HFFc6 (cell line): ENCODE measurements at regions not wholly inside any gene's neighbourhood (a gene's known extent, or its start where the extent isn't known, plus 50 kb on each side); places are given as distances from the start of the nearest gene placed in this dataset.
"Not testable (repeated sequence)": the region's sequence is repeated elsewhere in the genome, so short reads cannot be mapped to it uniquely, and the experiment has no call there.

Experiments used
- DNase-seq: peaks from one replicate; pipeline ENCODE4 v3.0.0-alpha.2; 2018
- H3K27ac Mint-ChIP-seq: 2 replicates; pipeline ENCODE4 v1.8.0; 2020; ENCODE audit warnings: mild to moderate bottlenecking, mixed read lengths
- H3K27me3 Mint-ChIP-seq: 2 replicates; pipeline ENCODE4 v1.8.0; 2021; ENCODE audit warnings: mild to moderate bottlenecking, moderate library complexity, mixed read lengths; ENCODE audit not compliant: insufficient read depth
- H3K36me3 Mint-ChIP-seq: 2 replicates; pipeline ENCODE4 v1.8.0; 2021; ENCODE audit warnings: low read depth, mixed read lengths
- H3K4me1 Mint-ChIP-seq: 2 replicates; pipeline ENCODE4 v1.8.0; 2020; ENCODE audit warnings: low read depth, mixed read lengths
- H3K4me3 Mint-ChIP-seq: 2 replicates; pipeline ENCODE4 v1.8.0; 2020; ENCODE audit warnings: mild to moderate bottlenecking, moderate library complexity, mixed read lengths
- H3K9me3 Mint-ChIP-seq: 2 replicates; pipeline ENCODE4 v1.8.0; 2020; ENCODE audit warnings: mild to moderate bottlenecking, mixed read lengths
- TF ChIP-seq, protein P1 (sequence below): fragments of 200-600 bp; sonication (generic); IDR thresholded peaks from 2 replicates; pipeline ENCODE4 v1.5.0; 2021; ENCODE audit warnings: antibody characterized with exemption, mild to moderate bottlenecking

DNA sequence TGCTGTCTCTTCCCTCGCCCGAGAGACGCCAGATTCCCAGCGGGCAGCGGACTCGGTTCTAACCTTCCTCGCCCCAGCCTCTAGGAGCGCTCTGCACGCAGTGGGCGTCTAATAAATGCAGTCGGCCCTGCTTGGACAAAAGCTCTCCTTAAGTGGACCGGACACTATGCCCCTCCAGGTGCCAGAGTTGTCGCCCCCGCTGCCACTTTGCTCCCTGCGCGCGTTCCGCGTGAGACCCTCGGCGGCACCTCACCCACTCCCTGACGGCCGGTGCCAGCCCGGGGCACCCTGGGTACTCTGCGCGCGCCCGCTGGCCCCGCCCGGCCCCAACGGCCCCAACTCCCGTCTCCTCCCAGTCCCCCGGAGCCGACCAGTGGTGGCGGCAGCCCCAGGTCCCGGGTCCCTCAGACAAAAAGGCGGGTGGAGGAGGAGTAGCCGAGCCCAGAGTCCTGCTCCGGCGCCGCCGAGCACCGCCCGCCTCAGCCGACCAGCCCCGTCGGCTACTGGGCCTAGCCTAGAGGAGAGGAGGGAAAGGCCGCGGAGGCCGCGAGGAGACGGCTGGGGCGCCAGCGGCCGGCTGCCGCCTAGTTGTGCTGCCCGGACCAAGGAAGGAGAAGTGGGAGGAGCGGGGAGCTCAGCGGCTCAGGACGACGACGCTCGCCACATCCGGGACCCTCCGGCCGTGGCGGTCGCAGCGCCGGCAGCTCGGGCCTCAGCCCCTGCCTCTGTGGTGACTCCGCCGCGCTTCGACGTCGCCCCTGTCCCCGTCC lies 123.0 kb downstream of the GOSR1 start:
- peak overlapping the region; percentile 93 for H3K4me3 Mint-ChIP-seq
- H3K36me3 Mint-ChIP-seq, result no peaks in the 10 kb centered on the region; the same call in 1 of the 2 replicates
- H3K27ac Mint-ChIP-seq, result peak overlapping the region; percentile 81
- DNase-seq, result peak; percentile 62
- TF ChIP-seq, protein P1, sequence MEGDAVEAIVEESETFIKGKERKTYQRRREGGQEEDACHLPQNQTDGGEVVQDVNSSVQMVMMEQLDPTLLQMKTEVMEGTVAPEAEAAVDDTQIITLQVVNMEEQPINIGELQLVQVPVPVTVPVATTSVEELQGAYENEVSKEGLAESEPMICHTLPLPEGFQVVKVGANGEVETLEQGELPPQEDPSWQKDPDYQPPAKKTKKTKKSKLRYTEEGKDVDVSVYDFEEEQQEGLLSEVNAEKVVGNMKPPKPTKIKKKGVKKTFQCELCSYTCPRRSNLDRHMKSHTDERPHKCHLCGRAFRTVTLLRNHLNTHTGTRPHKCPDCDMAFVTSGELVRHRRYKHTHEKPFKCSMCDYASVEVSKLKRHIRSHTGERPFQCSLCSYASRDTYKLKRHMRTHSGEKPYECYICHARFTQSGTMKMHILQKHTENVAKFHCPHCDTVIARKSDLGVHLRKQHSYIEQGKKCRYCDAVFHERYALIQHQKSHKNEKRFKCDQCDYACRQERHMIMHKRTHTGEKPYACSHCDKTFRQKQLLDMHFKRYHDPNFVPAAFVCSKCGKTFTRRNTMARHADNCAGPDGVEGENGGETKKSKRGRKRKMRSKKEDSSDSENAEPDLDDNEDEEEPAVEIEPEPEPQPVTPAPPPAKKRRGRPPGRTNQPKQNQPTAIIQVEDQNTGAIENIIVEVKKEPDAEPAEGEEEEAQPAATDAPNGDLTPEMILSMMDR, result peak; percentile 70
- no peaks in the 10 kb centered on the region; the same call in 1 of the 2 replicates for H3K9me3 Mint-ChIP-seq
- peaks cover 52% of the 10 kb centered on the region for H3K4me1 Mint-ChIP-seq
- H3K27me3 Mint-ChIP-seq, result no peaks in the 10 kb centered on the region

GRCh38 chr17:30599428-30600059 lies 122.3 kb downstream of the GOSR1 start:
- no peaks in the 10 kb centered on the region; the same call in 1 of the 2 replicates for H3K36me3 Mint-ChIP-seq
- no peaks in the 10 kb centered on the region for H3K27me3 Mint-ChIP-seq
- H3K4me3 Mint-ChIP-seq, result peak overlapping the region; percentile 93

DNA sequence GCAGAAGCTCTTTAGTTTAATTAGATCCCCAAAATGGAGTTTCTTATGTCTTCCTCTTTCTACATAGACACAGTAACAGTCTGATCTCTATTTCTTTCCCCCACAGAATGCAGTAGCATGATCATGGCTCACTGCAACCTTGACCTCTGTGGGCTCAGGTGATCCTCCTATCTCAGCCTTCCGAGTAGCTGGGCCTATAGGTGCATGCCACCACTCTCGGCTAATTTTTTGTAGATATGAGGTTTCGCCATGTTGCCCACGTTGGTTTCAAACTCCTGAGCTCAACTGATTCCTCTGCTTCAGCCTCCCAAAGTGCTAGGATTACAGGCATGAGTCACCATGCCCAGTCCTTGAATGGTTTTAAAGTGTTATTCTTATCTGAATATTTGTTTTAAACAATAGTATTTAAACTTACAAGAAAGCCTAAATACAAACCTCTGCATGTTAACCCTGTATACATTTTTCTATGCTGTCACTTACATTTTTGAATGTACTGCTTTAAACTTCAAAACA lies 120.6 kb downstream of the GOSR1 start:
- no peaks in the 10 kb centered on the region; the same call in 1 of the 2 replicates for H3K9me3 Mint-ChIP-seq
- TF ChIP-seq, protein P1, result no peak
- H3K4me3 Mint-ChIP-seq, result peak overlapping the region; percentile 63
- peak overlapping the region; percentile 59; the same call in 1 of the 2 replicates for H3K27ac Mint-ChIP-seq
- no peaks in the 10 kb centered on the region for H3K27me3 Mint-ChIP-seq
- no peak for DNase-seq
- peaks cover 36% of the 10 kb centered on the region for H3K4me1 Mint-ChIP-seq
- H3K36me3 Mint-ChIP-seq, result no peaks in the 10 kb centered on the region; the same call in 1 of the 2 replicates

More at GRCh38 chr17:30599428-30600059, 122.3 kb downstream of the GOSR1 start:
- no peaks in the 10 kb centered on the region; the same call in 1 of the 2 replicates for H3K9me3 Mint-ChIP-seq
- TF ChIP-seq, protein P1, result no peak
- peaks cover 45% of the 10 kb centered on the region for H3K4me1 Mint-ChIP-seq
- DNase-seq, result no peak
- H3K27ac Mint-ChIP-seq, result peak overlapping the region; percentile 81

DNA sequence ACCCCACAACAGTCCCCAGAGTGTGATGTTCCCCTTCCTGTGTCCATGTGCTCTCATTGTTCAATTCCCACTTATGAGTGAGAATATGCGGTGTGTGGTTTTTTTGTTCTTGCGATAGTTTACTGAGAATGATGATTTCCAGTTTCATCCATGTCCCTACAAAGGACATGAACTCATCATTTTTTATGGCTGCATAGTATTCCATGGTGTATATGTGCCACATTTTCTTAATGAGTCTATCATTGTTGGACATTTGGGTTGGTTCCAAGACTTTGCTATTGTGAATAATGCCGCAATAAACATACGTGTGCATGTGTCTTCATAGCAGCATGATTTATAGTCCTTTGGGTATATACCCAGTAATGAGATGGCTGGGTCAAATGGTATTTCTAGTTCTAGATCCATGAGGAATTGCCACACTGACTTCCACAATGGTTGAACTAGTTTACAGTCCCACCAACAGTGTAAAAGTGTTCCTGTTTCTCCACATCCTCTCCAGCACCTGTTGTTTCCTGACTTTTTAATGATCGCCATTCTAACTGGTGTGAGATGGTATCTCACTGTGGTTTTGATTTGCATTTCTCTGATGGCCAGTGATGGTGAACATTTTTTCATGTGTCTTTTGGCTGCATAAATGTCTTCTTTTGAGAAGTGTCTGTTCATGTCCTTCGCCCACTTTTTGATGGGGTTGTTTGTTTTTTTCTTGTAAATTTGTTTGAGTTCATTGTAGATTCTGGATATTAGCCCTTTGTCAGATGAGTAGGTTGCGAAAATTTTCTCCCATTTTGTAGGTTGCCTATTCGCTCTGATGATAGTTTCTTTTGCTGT lies 120.0 kb downstream of the GOSR1 start:
- DNase-seq, H3K27me3 Mint-ChIP-seq, H3K9me3 Mint-ChIP-seq, H3K36me3 Mint-ChIP-seq: not testable (repeated sequence)
- Mint-ChIP-seq H3K4me1 (peaks cover 29% of the 10 kb centered on the region), H3K4me3 (peak overlapping the region; percentile 63; the same call in 1 of the 2 replicates), H3K27ac (peak overlapping the region; percentile 59; the same call in 1 of the 2 replicates)

- H3K9me3 Mint-ChIP-seq, result not testable (repeated sequence)
- peaks cover 28% of the 10 kb centered on the region for H3K4me1 Mint-ChIP-seq
These were observed 117.8 kb downstream of the GOSR1 start for GRCh38 chr17:30594953-30595371.

More at GRCh38 chr17:30594953-30595371, 117.8 kb downstream of the GOSR1 start:
- H3K4me3 Mint-ChIP-seq, H3K36me3 Mint-ChIP-seq, H3K27me3 Mint-ChIP-seq, H3K27ac Mint-ChIP-seq, DNase-seq: not testable (repeated sequence)
